GM19372 (cell line): ENCODE measurements at regions not wholly inside any gene's neighbourhood (a gene's known extent, or its start where the extent isn't known, plus 50 kb on each side); places are given as distances from the start of the nearest gene placed in this dataset.

Experiments
- ATAC-seq: cut with Tn5 transposase; IDR thresholded peaks from one replicate; pipeline ENCODE4 v1.9.1; 2021; ENCODE audit warnings: mild to moderate bottlenecking, low read depth, moderate library complexity; ENCODE audit not compliant: unreplicated experiment

GRCh38 chr9:111985315-111985714 lies 88.7 kb downstream of the UGCG start:
- ATAC-seq, result peak; percentile 31

GRCh38 chr9:111986035-111986556 lies 89.5 kb downstream of the UGCG start:
- no peak for ATAC-seq
